Spleen (tissue), 7 donors: ENCODE measurements at regions not wholly inside any gene's neighbourhood (a gene's known extent, or its start where the extent isn't known, plus 50 kb on each side); places are given as distances from the start of the nearest gene placed in this dataset.

Source experiments
- POLR2A ChIP-seq, 3 donors: fragments of 450-650 bp; IDR thresholded peaks; one replicate each; pipeline ENCODE4 v1.5.1; 2017; ENCODE audit warnings: antibody characterized with exemption in 3 of 3, mild to moderate bottlenecking in 1 of 3
- TF ChIP-seq, protein P1 (sequence below), 11 experiments: fragments of 200-600 bp in 7 of 11; fragments of 450-650 bp in 4 of 11; sonication (generic) in 4 of 11; IDR thresholded peaks in 8 of 11; conservative IDR thresholded peaks in 3 of 11; 1 replicate in 7 of 11; 2 replicates in 4 of 11; pipeline versions ENCODE4 v1.4.0 to v1.8.0; 2016 to 2021; ENCODE audit warnings: antibody characterized with exemption in 11 of 11, inconsistent platforms in 4 of 11, mild to moderate bottlenecking in 1 of 11
- donor health status: DM: no; HTN: no; CAD: no; lungs with moderate emphysema.
- donor health status: DM: no; HTN: no; CAD: no.
- donor health status: DM: no; HTN: no; CAD: no.

DNA sequence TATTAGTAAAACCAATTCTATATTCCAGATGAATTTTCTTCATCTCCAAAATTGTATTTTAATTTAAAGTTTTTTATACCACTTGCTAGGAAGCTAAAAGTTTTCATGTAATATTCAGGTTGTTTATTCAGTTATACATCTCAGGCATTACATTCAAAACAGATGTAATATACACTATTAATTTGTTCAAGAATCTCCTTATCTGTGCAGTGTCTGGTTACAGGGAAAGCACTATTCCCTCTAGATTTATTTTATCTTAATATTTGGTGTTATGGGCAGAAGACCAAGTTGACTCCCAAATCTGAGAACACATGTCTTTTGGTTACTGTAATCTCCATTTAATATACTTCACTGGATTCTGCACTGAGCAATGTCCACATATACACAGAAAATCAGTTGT lies 953.4 kb downstream of the ANKRD7 start:
- TF ChIP-seq POLR2A (IDR thresholded peaks at IDR 0.05), result no peak
- TF ChIP-seq, protein P1, sequence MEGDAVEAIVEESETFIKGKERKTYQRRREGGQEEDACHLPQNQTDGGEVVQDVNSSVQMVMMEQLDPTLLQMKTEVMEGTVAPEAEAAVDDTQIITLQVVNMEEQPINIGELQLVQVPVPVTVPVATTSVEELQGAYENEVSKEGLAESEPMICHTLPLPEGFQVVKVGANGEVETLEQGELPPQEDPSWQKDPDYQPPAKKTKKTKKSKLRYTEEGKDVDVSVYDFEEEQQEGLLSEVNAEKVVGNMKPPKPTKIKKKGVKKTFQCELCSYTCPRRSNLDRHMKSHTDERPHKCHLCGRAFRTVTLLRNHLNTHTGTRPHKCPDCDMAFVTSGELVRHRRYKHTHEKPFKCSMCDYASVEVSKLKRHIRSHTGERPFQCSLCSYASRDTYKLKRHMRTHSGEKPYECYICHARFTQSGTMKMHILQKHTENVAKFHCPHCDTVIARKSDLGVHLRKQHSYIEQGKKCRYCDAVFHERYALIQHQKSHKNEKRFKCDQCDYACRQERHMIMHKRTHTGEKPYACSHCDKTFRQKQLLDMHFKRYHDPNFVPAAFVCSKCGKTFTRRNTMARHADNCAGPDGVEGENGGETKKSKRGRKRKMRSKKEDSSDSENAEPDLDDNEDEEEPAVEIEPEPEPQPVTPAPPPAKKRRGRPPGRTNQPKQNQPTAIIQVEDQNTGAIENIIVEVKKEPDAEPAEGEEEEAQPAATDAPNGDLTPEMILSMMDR (IDR thresholded peaks at IDR 0.05 in 8 of 11, conservative IDR thresholded peaks at IDR 0.05 in 3 of 11), result no peak
